ENCODE measurements at regions not wholly inside any gene's neighbourhood (a gene's known extent, or its start where the extent isn't known, plus 50 kb on each side); places are given as distances from the start of the nearest gene placed in this dataset.

- DNase-seq = no peak
Measured at GRCh38 chr17:73997059-73997458, 206.4 kb upstream of the RPL38 start.

GRCh38 chr17:73998249-73998648 lies 205.2 kb upstream of the RPL38 start:
- no peak for DNase-seq

DNA sequence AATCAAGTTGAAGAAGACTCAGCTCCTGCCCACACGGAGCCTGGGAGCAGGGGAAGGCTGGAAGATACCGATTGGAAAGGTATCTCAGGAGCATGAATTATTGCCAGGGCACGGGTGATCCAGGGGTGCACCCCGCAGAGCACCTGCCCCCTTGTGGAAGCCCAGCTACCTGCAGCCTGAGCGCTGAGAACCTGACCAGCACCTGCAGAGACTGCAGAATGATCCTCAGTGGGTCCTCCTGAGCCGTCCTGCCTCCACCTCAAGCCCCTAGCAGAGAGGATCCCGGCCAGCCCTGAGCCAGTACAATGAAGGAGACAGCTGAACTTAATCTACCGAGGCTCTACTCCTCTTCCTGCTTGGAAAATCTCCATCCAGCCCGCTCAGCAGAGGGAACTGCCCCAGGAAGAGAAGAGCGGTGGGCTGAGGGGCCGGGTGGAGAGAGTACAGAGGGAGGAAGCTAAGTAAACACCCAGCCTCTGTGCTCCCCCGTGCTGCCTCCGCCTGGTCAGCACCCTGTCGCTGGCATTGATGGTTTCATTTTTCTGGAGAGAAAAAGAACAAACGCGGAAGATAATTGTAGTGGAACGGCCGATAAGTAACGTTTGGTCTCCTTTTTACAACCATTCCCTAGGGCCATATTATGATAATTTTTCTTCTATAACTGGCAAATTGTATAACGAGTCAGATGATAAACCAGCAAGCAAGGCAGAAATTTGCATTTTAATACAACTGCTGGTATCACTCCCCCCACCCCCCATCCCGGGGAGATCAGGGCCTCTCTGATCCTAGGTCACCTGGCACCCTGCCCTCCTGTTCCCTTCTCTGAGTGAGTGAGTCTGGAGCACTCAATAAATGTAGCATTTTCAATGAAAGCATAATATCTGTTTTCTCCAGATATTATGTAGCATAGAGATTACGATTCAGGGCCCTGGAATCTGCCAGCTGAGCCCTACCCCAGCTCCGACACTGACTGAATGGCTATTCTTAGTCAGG lies 204.5 kb upstream of the RPL38 start:
- no peak for DNase-seq

GRCh38 chr17:74001145-74001544 lies 202.3 kb upstream of the RPL38 start:
- no peak for DNase-seq

DNA sequence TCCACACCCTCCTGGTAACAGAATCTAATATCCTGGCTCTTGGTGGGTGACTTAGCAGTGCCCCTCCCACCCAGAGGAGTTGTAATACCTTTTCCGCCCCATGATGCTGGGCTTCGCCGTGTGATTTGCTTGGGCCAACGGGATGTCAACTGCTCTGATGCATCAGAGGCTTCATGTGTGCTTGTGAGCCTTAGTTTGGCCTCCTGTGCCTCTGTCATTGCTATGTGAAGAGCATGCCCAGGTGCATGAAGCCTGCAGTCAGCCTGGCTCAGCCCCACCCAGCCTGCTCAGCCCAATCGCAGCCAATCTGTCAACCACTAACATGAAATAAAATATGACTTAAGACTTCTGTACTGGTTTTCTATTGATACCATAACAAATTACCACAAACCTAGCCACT lies 201.2 kb upstream of the RPL38 start:
- DNase-seq = no peak

- DNase-seq = no peak
Measured at GRCh38 chr17:74004056-74004455, 199.4 kb upstream of the RPL38 start.

DNA sequence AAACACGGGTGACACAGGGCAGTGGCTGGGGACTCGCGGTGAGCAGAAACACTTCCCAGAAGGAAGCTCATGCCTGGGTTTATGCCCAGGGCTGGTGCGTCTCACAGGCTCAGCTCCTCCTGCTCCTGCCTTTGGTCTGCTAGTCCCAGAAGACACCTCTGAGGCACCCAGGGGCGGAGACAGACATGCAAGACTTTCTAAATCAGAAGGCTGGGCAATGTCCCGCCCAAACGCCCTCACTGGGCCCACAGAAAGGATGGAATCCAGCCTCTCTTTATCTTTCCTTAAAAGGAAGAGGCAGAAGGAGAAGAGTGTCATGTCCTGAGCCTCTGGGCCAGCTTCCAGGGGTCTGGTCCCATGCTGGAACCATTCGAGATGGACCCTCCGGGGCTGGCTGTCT lies 197.7 kb upstream of the RPL38 start:
- no peak for DNase-seq

DNA sequence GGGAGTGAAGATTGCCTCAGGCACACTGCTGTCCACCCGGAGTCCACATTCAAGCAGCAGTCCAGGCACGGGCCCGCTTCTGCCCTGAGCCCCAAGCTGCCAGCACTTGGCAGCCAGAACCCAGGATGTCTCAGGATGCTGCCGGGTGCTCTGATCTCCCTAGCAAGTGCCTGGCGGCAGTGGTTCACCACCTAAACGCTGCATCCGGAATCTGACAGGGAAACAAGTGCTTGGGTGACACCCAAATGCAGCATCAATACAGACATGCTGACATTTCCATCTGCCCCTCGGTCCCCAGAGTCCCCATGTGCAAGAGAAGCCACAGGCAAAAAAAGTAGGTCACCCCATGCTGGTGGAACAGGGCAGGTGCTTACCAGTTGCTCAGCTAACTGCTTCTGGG lies 197.1 kb upstream of the RPL38 start:
- DNase-seq = no peak

- DNase-seq = no peak
Measured at GRCh38 chr17:74008196-74008595, 195.3 kb upstream of the RPL38 start.

GRCh38 chr17:74009056-74009625 lies 194.3 kb upstream of the RPL38 start:
- DNase-seq = no peak

DNA sequence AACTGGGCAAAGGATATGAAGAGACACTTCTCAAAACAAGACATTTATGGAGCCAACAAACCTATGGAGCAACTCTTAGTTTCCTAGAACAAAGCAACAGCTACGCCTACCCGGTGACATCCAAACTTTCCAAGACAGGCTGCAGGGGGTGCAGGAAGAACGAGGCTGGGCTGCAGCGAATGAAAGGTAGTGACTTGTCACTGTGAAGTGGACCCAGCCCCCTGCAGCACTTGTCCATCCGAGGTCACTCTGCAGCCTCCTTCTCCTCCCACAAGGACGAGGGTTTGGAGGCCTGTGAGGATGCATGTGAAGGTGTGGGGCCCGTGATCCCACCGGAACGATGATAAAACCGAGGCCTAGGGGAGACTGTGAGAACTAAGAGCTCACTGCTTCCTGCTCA lies 192.6 kb upstream of the RPL38 start:
- no peak for DNase-seq

GRCh38 chr17:74011966-74012365 lies 191.5 kb upstream of the RPL38 start:
- DNase-seq = peak; percentile 88

- peak; percentile 36 for DNase-seq
Measured at GRCh38 chr17:74012465-74012864, 191.0 kb upstream of the RPL38 start.

DNA sequence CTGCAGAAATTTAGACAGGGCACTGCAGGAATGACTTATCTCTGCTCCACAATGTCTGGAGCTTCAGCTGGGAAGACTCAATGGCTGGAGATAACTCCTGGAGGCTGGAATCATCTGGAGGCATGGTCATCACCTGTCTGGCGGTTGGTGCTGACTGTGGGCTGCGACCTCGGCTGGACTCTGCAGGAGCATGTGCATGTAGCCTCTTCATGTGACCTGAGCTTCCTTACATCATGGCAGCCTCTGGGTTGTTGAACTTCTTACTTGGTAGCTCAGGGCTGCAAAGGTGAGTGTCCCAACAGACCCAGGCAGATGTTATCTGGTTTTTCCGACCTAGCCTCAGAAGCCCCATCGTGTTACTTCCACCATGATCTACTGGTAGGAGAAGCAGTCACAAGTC lies 188.2 kb upstream of the RPL38 start:
- no peak for DNase-seq

DNA sequence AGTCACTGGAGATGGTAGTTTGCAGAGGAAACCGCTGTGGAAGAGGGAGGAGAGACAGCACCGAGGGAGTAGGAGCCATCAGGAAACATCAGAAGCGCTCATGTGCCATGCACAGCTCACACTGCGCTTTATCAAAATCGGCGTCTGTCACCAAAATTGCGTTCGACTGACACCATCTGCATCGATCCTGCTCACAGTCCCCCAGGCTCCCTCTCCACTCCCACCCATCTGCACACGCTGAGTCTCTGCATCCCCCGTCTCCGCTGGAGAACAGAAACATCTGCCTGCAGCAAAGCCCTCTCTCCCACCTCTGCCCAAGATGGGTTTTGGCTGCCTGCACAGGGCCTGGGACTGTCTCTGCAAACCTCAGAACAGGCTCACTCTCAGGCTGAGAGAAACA lies 187.5 kb upstream of the RPL38 start:
- DNase-seq = no peak

GRCh38 chr17:74016461-74016860 lies 187.0 kb upstream of the RPL38 start:
- DNase-seq = no peak

DNA sequence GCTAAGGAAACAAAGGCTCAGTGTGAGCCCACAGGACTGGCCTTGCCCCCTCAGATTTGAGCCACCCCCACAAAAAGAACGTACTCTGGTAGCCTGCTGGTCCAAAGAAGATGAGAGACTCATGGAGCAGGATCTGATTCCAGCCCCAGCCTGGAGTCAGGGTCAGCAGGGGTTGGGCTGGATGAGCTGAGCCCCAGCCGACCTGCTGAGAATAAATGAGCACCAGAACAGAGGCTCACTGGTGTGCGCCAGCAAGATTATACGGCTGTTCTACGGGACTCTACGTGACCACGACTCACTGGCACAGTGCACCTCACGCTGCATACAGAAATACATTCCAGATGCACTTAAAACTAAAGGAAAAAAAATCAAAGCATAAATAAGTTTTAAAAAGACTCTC lies 186.0 kb upstream of the RPL38 start:
- DNase-seq = no peak

GRCh38 chr17:74018115-74018514 lies 185.4 kb upstream of the RPL38 start:
- DNase-seq = no peak

DNA sequence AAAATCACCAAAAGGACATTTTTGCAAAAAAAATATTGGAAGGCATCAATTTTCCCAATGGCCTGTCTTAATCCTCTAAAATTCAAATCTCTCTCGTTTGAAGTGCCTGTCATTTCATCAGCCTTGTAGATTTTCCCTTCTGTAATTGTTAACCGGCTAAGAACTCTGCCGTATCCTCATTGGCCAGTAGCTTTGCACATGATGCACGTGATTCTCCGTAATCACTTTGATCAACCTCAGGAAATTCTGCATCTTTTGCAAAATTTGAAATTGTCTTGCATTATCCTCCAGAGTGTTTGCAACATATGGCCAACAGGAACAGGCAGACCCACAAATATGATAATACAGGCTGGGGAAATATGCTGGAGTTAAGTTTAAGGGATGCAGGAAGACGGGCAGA lies 184.2 kb upstream of the RPL38 start:
- DNase-seq = no peak

DNA sequence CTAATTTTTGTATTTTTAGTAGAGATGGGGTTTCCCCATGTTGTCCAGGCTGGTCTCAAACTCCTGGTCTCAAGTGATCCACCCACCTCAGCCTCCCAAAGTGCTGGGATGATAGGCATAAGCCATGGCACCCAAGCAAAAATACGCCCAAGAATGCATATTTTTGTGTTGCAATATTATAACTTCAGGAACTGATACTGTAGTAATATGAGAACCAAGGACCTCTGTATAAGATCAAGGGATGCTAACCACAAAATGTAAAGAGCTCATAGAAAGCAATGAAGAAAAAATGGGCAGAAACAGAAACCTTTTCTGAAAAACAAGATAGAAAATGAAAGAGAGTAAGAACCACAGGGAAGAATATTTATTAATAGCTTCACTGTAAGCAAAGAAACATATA lies 183.6 kb upstream of the RPL38 start:
- DNase-seq = no peak

DNA sequence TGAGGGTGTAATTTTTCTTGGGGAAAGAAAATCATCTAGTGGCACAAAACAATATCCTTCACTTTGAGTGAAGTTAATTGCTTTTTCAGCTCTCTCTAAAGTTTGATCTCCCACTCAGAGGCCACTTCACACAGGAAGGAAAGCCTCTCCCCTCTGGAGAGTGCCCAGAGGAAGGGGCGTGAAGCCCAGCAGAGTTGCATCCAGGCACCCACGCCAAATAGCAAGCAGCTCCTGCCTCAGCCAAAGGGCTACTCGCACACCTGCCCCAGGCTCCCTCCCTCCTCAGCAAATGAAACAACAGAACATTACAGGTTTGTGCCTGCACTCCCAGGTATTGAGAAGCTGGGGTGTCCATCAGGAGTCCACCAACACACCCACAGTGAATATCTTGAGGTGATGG lies 183.0 kb upstream of the RPL38 start:
- DNase-seq = no peak

- DNase-seq = no peak
Measured at GRCh38 chr17:74024871-74025531, 178.5 kb upstream of the RPL38 start.

DNA sequence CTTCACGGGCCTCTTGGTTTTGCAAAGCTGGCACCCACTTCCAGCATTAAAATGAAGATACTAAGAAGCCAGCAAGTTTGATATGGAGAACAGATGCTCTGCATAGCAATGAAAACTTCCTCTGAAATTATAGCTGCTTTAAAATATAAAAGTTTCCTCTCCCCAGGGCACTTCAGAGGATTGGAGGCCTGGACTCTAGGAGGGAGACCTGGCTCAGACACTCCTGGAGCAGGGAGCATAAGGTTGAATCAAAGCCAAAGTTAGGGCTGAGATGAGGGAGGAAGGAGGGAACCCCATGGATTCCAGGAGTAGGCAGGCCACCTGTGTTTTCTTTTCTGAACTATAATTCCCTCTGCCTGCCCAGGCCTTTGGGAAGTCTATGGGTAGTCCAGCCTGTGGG lies 176.0 kb upstream of the RPL38 start:
- no peak for DNase-seq

Measured in NCI-H1105 (cell line).